ENCODE measurements at regions not wholly inside any gene's neighbourhood (a gene's known extent, or its start where the extent isn't known, plus 50 kb on each side); places are given as distances from the start of the nearest gene placed in this dataset.

DNA sequence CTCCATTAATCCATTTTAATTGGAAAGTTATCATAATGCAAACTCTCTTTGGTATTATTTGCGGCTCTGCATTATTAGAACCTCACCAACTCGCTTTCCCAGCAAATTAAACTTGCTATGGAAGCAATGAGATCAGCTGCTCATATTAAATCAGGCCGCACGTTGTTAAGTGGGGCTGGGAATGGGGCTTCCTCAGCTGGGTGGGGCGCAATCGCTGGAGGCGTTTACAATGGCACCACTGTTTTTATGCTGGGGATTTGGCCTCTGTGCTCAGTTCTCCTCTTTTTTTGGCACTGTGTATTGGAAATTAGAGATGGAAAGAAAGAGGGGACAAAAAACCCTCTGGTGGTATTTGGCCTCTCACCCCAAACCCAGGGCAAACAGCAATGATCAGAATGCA is 72.2 kb downstream of the RPLP1 start:
- TF ChIP-seq, protein P1, sequence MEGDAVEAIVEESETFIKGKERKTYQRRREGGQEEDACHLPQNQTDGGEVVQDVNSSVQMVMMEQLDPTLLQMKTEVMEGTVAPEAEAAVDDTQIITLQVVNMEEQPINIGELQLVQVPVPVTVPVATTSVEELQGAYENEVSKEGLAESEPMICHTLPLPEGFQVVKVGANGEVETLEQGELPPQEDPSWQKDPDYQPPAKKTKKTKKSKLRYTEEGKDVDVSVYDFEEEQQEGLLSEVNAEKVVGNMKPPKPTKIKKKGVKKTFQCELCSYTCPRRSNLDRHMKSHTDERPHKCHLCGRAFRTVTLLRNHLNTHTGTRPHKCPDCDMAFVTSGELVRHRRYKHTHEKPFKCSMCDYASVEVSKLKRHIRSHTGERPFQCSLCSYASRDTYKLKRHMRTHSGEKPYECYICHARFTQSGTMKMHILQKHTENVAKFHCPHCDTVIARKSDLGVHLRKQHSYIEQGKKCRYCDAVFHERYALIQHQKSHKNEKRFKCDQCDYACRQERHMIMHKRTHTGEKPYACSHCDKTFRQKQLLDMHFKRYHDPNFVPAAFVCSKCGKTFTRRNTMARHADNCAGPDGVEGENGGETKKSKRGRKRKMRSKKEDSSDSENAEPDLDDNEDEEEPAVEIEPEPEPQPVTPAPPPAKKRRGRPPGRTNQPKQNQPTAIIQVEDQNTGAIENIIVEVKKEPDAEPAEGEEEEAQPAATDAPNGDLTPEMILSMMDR (optimal IDR thresholded peaks at IDR 0.05 in 1 of 3, IDR thresholded peaks at IDR 0.05 in 1 of 3, conservative IDR thresholded peaks at IDR 0.05 in 1 of 3; ENCODE audit: extremely low read depth in 1 of 3, insufficient read depth in 2 of 3, low read length in 3 of 3), result no peak
- no peak for TF ChIP-seq EZH2 (IDR thresholded peaks at IDR 0.05; ENCODE audit: low read length)

Data from keratinocyte (primary cell).